ENCODE measurements at regions not wholly inside any gene's neighbourhood (a gene's known extent, or its start where the extent isn't known, plus 50 kb on each side); places are given as distances from the start of the nearest gene placed in this dataset.
A peak's percentile ranks its signal among the peaks of the same experiment; 100 is the strongest.

DNA sequence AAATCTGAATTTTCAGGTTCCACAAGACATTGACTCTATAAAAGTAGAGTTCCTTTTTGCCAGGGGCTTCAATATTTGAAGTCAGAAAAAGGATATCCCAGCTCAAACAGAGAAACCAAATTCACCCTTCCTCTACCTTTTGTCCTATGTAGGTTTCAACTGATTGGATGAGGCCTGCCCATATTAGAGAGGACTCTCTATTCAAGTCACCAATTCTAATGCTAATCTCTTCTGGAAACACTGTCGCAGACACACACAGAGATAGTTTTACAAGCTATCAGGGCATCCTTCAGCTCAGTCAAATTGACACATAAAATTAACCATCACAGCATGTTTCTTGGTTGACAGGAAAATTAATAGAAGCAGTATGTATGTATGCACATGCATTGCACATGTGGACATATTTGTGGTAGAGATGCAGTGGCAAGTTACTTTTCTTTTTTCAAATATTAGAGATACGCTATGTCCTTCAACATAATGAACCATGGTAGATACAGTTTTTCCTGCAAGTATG is 207.1 kb downstream of the RAD51AP2 start:
- intact Hi-C loops (cut with micrococcal nuclease) = no loop called here
- no peak overlapping the region for H3K4me3 Mint-ChIP-seq
- no peak overlapping the region for H3K27ac Mint-ChIP-seq
- no CpG with 5 or more reads among the region's 2 CpGs for WGBS (ENCODE audit: insufficient coverage)
- Histone ChIP-seq H3K4me1 (ENCODE audit: control insufficient read depth in 2 of 2, insufficient read depth in 2 of 2, low read length in 2 of 2) (no peaks in the 10 kb centered on the region), H3K27ac (ENCODE audit: low read length in 2 of 2) (no peak overlapping the region), H2AFZ (ENCODE audit: insufficient read depth, low read depth, low read length, poor library complexity, severe bottlenecking) (no peak overlapping the region), H3K9me3 (ENCODE audit: control extremely low read depth in 1 of 3, control insufficient read depth in 2 of 3, insufficient read depth in 1 of 3, low read length in 2 of 3) (no peaks in the 10 kb centered on the region), H3K9ac (ENCODE audit: low read length) (no peak overlapping the region), H3K4me3 (ENCODE audit: control extremely low read depth in 1 of 5, extremely low read depth in 1 of 5, insufficient read depth in 1 of 5, low read depth in 2 of 5, low read length in 4 of 5) (no peak overlapping the region), H3K36me3 (replicated peaks in 1 of 2; ENCODE audit: control extremely low read depth in 1 of 2, control insufficient read depth in 1 of 2, extremely low read depth in 1 of 2, insufficient read depth in 2 of 2, low read length in 1 of 2) (no peaks in the 10 kb centered on the region), H4K20me1 (ENCODE audit: control insufficient read depth, insufficient read depth, low read length, poor library complexity, severe bottlenecking) (no peaks in the 10 kb centered on the region), H3K27me3 (replicated peaks in 1 of 4; ENCODE audit: control extremely low read depth in 1 of 4, control insufficient read depth in 3 of 4, insufficient read depth in 4 of 4, low read length in 3 of 4) (no peaks in the 10 kb centered on the region), H3K4me2 (replicated peaks; ENCODE audit: low read depth, low read length, poor library complexity, severe bottlenecking) (no peak overlapping the region), H3K79me2 (ENCODE audit: control insufficient read depth, insufficient read depth, low read length) (no peaks in the 10 kb centered on the region)
- peaks cover 7% of the 10 kb centered on the region for H3K4me1 Mint-ChIP-seq
- TF ChIP-seq EZH2 (IDR thresholded peaks at IDR 0.05; ENCODE audit: borderline replicate concordance, insufficient read depth, low read depth, low read length, poor library complexity, severe bottlenecking) = no peak
- no peak for DNase-seq
- ChIA-PET POLR2A (no interaction called here), CTCF (interaction anchor here (0.7 to 7.5 kb wide), 6 partner anchors 9 to 554 kb away, joined by 3 to 222 read pairs (median 9); no protein-coding TSS in a partner anchor)
- no peaks in the 10 kb centered on the region for H3K9me3 Mint-ChIP-seq (ENCODE audit: insufficient read depth)
- H3K27me3 Mint-ChIP-seq = no peaks in the 10 kb centered on the region
- no peak for ATAC-seq (ENCODE audit: low read depth)

DNA sequence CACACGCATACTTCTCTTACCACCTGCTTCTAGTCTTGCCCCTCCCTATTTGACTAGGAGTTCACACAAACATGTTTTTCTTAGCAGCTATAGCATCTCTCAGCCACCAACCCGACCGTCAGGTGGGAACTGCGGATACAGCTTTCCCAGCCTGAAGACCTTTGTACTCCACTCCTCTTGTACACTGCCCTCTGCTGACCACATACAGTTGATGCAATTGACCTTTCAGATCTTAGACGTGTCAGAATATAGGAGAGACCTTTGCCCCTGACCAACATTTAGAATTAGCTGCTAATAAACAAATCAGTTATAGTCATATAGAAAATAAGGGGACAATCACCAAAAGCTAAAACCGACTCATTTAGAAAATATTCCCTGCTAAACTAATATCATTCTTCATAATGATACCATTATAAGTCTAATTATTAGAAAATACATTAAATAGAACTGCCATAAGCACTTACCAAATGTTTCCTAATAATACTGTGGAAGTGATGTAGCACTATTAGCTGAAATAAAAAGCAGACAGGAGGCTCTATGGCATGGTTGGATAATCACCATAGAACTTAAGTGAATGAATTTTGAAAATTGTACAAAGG is 208.4 kb downstream of the RAD51AP2 start:
- TF ChIP-seq, protein P1, sequence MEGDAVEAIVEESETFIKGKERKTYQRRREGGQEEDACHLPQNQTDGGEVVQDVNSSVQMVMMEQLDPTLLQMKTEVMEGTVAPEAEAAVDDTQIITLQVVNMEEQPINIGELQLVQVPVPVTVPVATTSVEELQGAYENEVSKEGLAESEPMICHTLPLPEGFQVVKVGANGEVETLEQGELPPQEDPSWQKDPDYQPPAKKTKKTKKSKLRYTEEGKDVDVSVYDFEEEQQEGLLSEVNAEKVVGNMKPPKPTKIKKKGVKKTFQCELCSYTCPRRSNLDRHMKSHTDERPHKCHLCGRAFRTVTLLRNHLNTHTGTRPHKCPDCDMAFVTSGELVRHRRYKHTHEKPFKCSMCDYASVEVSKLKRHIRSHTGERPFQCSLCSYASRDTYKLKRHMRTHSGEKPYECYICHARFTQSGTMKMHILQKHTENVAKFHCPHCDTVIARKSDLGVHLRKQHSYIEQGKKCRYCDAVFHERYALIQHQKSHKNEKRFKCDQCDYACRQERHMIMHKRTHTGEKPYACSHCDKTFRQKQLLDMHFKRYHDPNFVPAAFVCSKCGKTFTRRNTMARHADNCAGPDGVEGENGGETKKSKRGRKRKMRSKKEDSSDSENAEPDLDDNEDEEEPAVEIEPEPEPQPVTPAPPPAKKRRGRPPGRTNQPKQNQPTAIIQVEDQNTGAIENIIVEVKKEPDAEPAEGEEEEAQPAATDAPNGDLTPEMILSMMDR (IDR thresholded peaks at IDR 0.05) = peak; percentile 77
- TF ChIP-seq EZH2 (IDR thresholded peaks at IDR 0.05; ENCODE audit: borderline replicate concordance, insufficient read depth, low read depth, low read length, poor library complexity, severe bottlenecking) = no peak
- Histone ChIP-seq H3K4me2 (replicated peaks; ENCODE audit: low read depth, low read length, poor library complexity, severe bottlenecking) (no peak overlapping the region), H3K9me3 (ENCODE audit: control extremely low read depth in 1 of 3, control insufficient read depth in 2 of 3, insufficient read depth in 1 of 3, low read length in 2 of 3) (no peaks in the 10 kb centered on the region), H3K9ac (ENCODE audit: low read length) (no peak overlapping the region), H3K36me3 (replicated peaks in 1 of 2; ENCODE audit: control extremely low read depth in 1 of 2, control insufficient read depth in 1 of 2, extremely low read depth in 1 of 2, insufficient read depth in 2 of 2, low read length in 1 of 2) (no peaks in the 10 kb centered on the region), H3K4me3 (ENCODE audit: control extremely low read depth in 1 of 5, extremely low read depth in 1 of 5, insufficient read depth in 1 of 5, low read depth in 2 of 5, low read length in 4 of 5) (no peak overlapping the region), H3K79me2 (ENCODE audit: control insufficient read depth, insufficient read depth, low read length) (no peaks in the 10 kb centered on the region), H2AFZ (ENCODE audit: insufficient read depth, low read depth, low read length, poor library complexity, severe bottlenecking) (no peak overlapping the region), H4K20me1 (ENCODE audit: control insufficient read depth, insufficient read depth, low read length, poor library complexity, severe bottlenecking) (no peaks in the 10 kb centered on the region), H3K4me1 (ENCODE audit: control insufficient read depth in 2 of 2, insufficient read depth in 2 of 2, low read length in 2 of 2) (no peaks in the 10 kb centered on the region), H3K27me3 (replicated peaks in 1 of 4; ENCODE audit: control extremely low read depth in 1 of 4, control insufficient read depth in 3 of 4, insufficient read depth in 4 of 4, low read length in 3 of 4) (no peaks in the 10 kb centered on the region), H3K27ac (ENCODE audit: low read length in 2 of 2) (no peak overlapping the region)
- DNase-seq = peak; percentile 58
- WGBS (ENCODE audit: insufficient coverage) = 4% methylated on average over 3 of the region's 6 CpGs
- peak; percentile 76 for ATAC-seq (ENCODE audit: low read depth)
- Mint-ChIP-seq H3K4me3 (no peak overlapping the region), H3K27ac (no peak overlapping the region), H3K9me3 (ENCODE audit: insufficient read depth) (no peaks in the 10 kb centered on the region), H3K4me1 (peaks cover 7% of the 10 kb centered on the region), H3K27me3 (no peaks in the 10 kb centered on the region)
- intact Hi-C loops (cut with micrococcal nuclease) = loop anchor here (2.0 to 10.0 kb wide), 2 partner anchors 125 to 361 kb away; no protein-coding TSS in a partner anchor
- ChIA-PET CTCF (interaction anchor here (0.7 to 7.5 kb wide), 37 partner anchors 9 to 701 kb away, joined by 3 to 222 read pairs (median 4); no protein-coding TSS in a partner anchor), POLR2A (no interaction called here)
